ENCODE measurements at regions not wholly inside any gene's neighbourhood (a gene's known extent, or its start where the extent isn't known, plus 50 kb on each side); places are given as distances from the start of the nearest gene placed in this dataset.
"Not testable (repeated sequence)": the region's sequence is repeated elsewhere in the genome, so short reads cannot be mapped to it uniquely, and the experiment has no call there.

- no peak overlapping the region for H3K9ac ChIP-seq (ENCODE audit: low read length in 3 of 3)
- no peaks in the 10 kb centered on the region for H3K36me3 ChIP-seq (ENCODE audit: control insufficient read depth in 2 of 3, insufficient read depth in 3 of 3, low read length in 3 of 3)
- no peaks in the 10 kb centered on the region for H3K4me1 ChIP-seq (ENCODE audit: control insufficient read depth in 2 of 3, insufficient read depth in 2 of 3, low read depth in 1 of 3, low read length in 3 of 3)
- DNase-seq = no peak
- no peak overlapping the region for H3K27ac ChIP-seq (ENCODE audit: low read depth in 2 of 2, low read length in 2 of 2)
- no peaks in the 10 kb centered on the region for H3K9me3 ChIP-seq (ENCODE audit: control insufficient read depth in 2 of 3, insufficient read depth in 1 of 3, low read length in 3 of 3)
- intact Hi-C loops (cut with DNase I) = no loop called here
- H3K27me3 ChIP-seq (ENCODE audit: control insufficient read depth, insufficient read depth, low read length) = no peaks in the 10 kb centered on the region
- no peak overlapping the region for H3K4me3 ChIP-seq (ENCODE audit: low read length in 3 of 3)
- no peak for FAIRE-seq
- TF ChIP-seq, protein P1, sequence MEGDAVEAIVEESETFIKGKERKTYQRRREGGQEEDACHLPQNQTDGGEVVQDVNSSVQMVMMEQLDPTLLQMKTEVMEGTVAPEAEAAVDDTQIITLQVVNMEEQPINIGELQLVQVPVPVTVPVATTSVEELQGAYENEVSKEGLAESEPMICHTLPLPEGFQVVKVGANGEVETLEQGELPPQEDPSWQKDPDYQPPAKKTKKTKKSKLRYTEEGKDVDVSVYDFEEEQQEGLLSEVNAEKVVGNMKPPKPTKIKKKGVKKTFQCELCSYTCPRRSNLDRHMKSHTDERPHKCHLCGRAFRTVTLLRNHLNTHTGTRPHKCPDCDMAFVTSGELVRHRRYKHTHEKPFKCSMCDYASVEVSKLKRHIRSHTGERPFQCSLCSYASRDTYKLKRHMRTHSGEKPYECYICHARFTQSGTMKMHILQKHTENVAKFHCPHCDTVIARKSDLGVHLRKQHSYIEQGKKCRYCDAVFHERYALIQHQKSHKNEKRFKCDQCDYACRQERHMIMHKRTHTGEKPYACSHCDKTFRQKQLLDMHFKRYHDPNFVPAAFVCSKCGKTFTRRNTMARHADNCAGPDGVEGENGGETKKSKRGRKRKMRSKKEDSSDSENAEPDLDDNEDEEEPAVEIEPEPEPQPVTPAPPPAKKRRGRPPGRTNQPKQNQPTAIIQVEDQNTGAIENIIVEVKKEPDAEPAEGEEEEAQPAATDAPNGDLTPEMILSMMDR (IDR thresholded peaks at IDR 0.05; ENCODE audit: borderline replicate concordance, extremely low read depth, insufficient read depth) = no peak
These were observed 231.8 kb upstream of the DAB2 start for GRCh38 chr5:39656600-39656999.

- Histone ChIP-seq H3K27ac (ENCODE audit: low read depth in 2 of 2, low read length in 2 of 2) (no peak overlapping the region), H3K36me3 (ENCODE audit: control insufficient read depth in 2 of 3, insufficient read depth in 3 of 3, low read length in 3 of 3) (no peaks in the 10 kb centered on the region), H3K27me3 (ENCODE audit: control insufficient read depth, insufficient read depth, low read length) (no peaks in the 10 kb centered on the region), H3K9ac (ENCODE audit: low read length in 3 of 3) (no peak overlapping the region), H3K4me1 (ENCODE audit: control insufficient read depth in 2 of 3, insufficient read depth in 2 of 3, low read depth in 1 of 3, low read length in 3 of 3) (no peaks in the 10 kb centered on the region), H3K9me3 (ENCODE audit: control insufficient read depth in 2 of 3, insufficient read depth in 1 of 3, low read length in 3 of 3) (no peaks in the 10 kb centered on the region), H3K4me3 (ENCODE audit: low read length in 3 of 3) (no peak overlapping the region)
- intact Hi-C loops (cut with DNase I) = no loop called here
- FAIRE-seq = no peak
- TF ChIP-seq, protein P1 (IDR thresholded peaks at IDR 0.05; ENCODE audit: borderline replicate concordance, extremely low read depth, insufficient read depth) = no peak
- no peak for DNase-seq
These were observed 229.9 kb upstream of the DAB2 start for GRCh38 chr5:39654715-39655114.

DNA sequence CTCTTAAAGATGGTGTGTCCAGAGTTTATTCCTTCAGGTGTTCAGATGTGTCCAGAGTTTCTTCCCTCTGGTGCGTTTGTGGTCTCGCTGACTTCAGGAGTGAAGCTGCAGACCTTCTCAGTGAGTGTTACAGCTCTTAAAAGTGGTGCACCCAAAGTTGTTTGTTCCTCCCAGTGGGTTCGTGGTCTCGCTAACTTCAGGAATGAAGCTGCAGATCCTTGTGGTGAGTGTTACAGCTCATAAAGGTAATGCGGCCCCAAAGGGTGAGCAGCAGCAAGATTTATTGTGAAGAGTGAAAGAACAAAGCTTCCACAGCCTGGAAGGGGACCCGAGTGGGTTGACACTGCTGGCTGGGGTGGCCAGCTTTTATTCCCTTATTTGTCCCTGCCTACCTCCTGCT, 227.7 kb upstream of the DAB2 start:
- FAIRE-seq; intact Hi-C loops (cut with DNase I): not testable (repeated sequence)

GRCh38 chr5:39652036-39652435, 227.3 kb upstream of the DAB2 start:
- intact Hi-C loops (cut with DNase I) = no loop called here
- H3K9me3 ChIP-seq (ENCODE audit: control insufficient read depth in 2 of 3, insufficient read depth in 1 of 3, low read length in 3 of 3) = no peaks in the 10 kb centered on the region
- H3K9ac ChIP-seq (ENCODE audit: low read length in 3 of 3) = no peak overlapping the region
- H3K4me1 ChIP-seq (ENCODE audit: control insufficient read depth in 2 of 3, insufficient read depth in 2 of 3, low read depth in 1 of 3, low read length in 3 of 3) = no peaks in the 10 kb centered on the region
- H3K4me3 ChIP-seq (ENCODE audit: low read length in 3 of 3) = no peak overlapping the region
- no peak overlapping the region for H3K27ac ChIP-seq (ENCODE audit: low read depth in 2 of 2, low read length in 2 of 2)
- no peaks in the 10 kb centered on the region for H3K36me3 ChIP-seq (ENCODE audit: control insufficient read depth in 2 of 3, insufficient read depth in 3 of 3, low read length in 3 of 3)
- DNase-seq = no peak
- no peaks in the 10 kb centered on the region for H3K27me3 ChIP-seq (ENCODE audit: control insufficient read depth, insufficient read depth, low read length)
- FAIRE-seq = no peak
- TF ChIP-seq, protein P1 (IDR thresholded peaks at IDR 0.05; ENCODE audit: borderline replicate concordance, extremely low read depth, insufficient read depth) = no peak

More for the DNA sequence above, 227.7 kb upstream of the DAB2 start:
- H3K4me1 ChIP-seq (ENCODE audit: control insufficient read depth in 2 of 3, insufficient read depth in 2 of 3, low read depth in 1 of 3, low read length in 3 of 3); H3K36me3 ChIP-seq (ENCODE audit: control insufficient read depth in 2 of 3, insufficient read depth in 3 of 3, low read length in 3 of 3); H3K9me3 ChIP-seq (ENCODE audit: control insufficient read depth in 2 of 3, insufficient read depth in 1 of 3, low read length in 3 of 3); DNase-seq; H3K9ac ChIP-seq (ENCODE audit: low read length in 3 of 3); H3K27me3 ChIP-seq (ENCODE audit: control insufficient read depth, insufficient read depth, low read length); H3K4me3 ChIP-seq (ENCODE audit: low read length in 3 of 3); H3K27ac ChIP-seq (ENCODE audit: low read depth in 2 of 2, low read length in 2 of 2): not testable (repeated sequence)
